ENCODE measurements at regions not wholly inside any gene's neighbourhood (a gene's known extent, or its start where the extent isn't known, plus 50 kb on each side); places are given as distances from the start of the nearest gene placed in this dataset.

GRCh38 chr18:71878226-71878625, 665.9 kb downstream of the CBLN2 start:
- in situ Hi-C loops (cut with MboI; ENCODE audit: low sequenced_read_pairs in 4 of 4) (no loop called here), intact Hi-C loops (cut with DNase I; ENCODE audit: low total_unique reads) (no loop called here)
- H3K4me3 ChIP-seq, result no peak overlapping the region
- DNase-seq, result no peak
- H3K9me3 ChIP-seq, result no peaks in the 10 kb centered on the region
- ATAC-seq, result no peak
- H3K27ac ChIP-seq, result no peak overlapping the region
- H3K27me3 ChIP-seq, result no peaks in the 10 kb centered on the region
- no peaks in the 10 kb centered on the region for H3K36me3 ChIP-seq
- H3K4me1 ChIP-seq, result no peaks in the 10 kb centered on the region
- TF ChIP-seq CTCF (IDR thresholded peaks at IDR 0.05 in 4 of 5, conservative IDR thresholded peaks at IDR 0.05 in 1 of 5) (no peak), POLR2A (IDR thresholded peaks at IDR 0.05) (no peak)

- Histone ChIP-seq H3K27ac (no peak overlapping the region), H3K27me3 (no peaks in the 10 kb centered on the region), H3K9me3 (no peaks in the 10 kb centered on the region), H3K4me3 (no peak overlapping the region), H3K36me3 (no peaks in the 10 kb centered on the region), H3K4me1 (no peaks in the 10 kb centered on the region)
- no peak for ATAC-seq
- TF ChIP-seq CTCF (IDR thresholded peaks at IDR 0.05 in 4 of 5, conservative IDR thresholded peaks at IDR 0.05 in 1 of 5), result no peak
- no peak for TF ChIP-seq POLR2A (IDR thresholded peaks at IDR 0.05)
- intact Hi-C loops (cut with DNase I; ENCODE audit: low total_unique reads), result no loop called here
- DNase-seq, result no peak
- in situ Hi-C loops (cut with MboI; ENCODE audit: low sequenced_read_pairs in 4 of 4), result loop anchor here in 1 of 4 donors (25.0 kb wide), 1 partner anchor 89 kb away; no protein-coding TSS in a partner anchor
Measured at GRCh38 chr18:71873695-71874094, 670.4 kb downstream of the CBLN2 start.

- Histone ChIP-seq H3K36me3 (no peaks in the 10 kb centered on the region), H3K9me3 (no peaks in the 10 kb centered on the region), H3K27ac (no peak overlapping the region), H3K4me3 (no peak overlapping the region), H3K4me1 (no peaks in the 10 kb centered on the region), H3K27me3 (no peaks in the 10 kb centered on the region)
- in situ Hi-C loops (cut with MboI; ENCODE audit: low sequenced_read_pairs in 4 of 4), result loop anchor here in 1 of 4 donors (25.0 kb wide), 1 partner anchor 96 kb away; no protein-coding TSS in a partner anchor
- TF ChIP-seq POLR2A (IDR thresholded peaks at IDR 0.05) (no peak), CTCF (IDR thresholded peaks at IDR 0.05 in 4 of 5, conservative IDR thresholded peaks at IDR 0.05 in 1 of 5) (no peak)
- no peak for DNase-seq
- intact Hi-C loops (cut with DNase I; ENCODE audit: low total_unique reads), result no loop called here
- no peak for ATAC-seq
Measured at GRCh38 chr18:71865888-71866287, 678.3 kb downstream of the CBLN2 start.

- ATAC-seq, result no peak
- TF ChIP-seq POLR2A (IDR thresholded peaks at IDR 0.05) (no peak), CTCF (IDR thresholded peaks at IDR 0.05 in 4 of 5, conservative IDR thresholded peaks at IDR 0.05 in 1 of 5) (no peak)
- Histone ChIP-seq H3K27me3 (no peaks in the 10 kb centered on the region), H3K27ac (no peak overlapping the region), H3K9me3 (no peaks in the 10 kb centered on the region), H3K36me3 (no peaks in the 10 kb centered on the region), H3K4me1 (no peaks in the 10 kb centered on the region), H3K4me3 (no peak overlapping the region)
- no peak for DNase-seq
- in situ Hi-C loops (cut with MboI; ENCODE audit: low sequenced_read_pairs in 4 of 4), result loop anchor here in 1 of 4 donors (25.0 kb wide), 1 partner anchor 112 kb away; no protein-coding TSS in a partner anchor
- intact Hi-C loops (cut with DNase I; ENCODE audit: low total_unique reads), result no loop called here
Measured at GRCh38 chr18:71850602-71851001, 693.5 kb downstream of the CBLN2 start.

GRCh38 chr18:71849407-71849806, 694.7 kb downstream of the CBLN2 start:
- intact Hi-C loops (cut with DNase I; ENCODE audit: low total_unique reads) (no loop called here), in situ Hi-C loops (cut with MboI; ENCODE audit: low sequenced_read_pairs in 4 of 4) (no loop called here)
- H3K36me3 ChIP-seq, result no peaks in the 10 kb centered on the region
- no peak for DNase-seq
- no peaks in the 10 kb centered on the region for H3K9me3 ChIP-seq
- H3K27me3 ChIP-seq, result no peaks in the 10 kb centered on the region
- no peak overlapping the region for H3K4me3 ChIP-seq
- TF ChIP-seq CTCF (IDR thresholded peaks at IDR 0.05 in 4 of 5, conservative IDR thresholded peaks at IDR 0.05 in 1 of 5) (no peak), POLR2A (IDR thresholded peaks at IDR 0.05) (no peak)
- no peak overlapping the region for H3K27ac ChIP-seq
- no peak for ATAC-seq
- no peaks in the 10 kb centered on the region for H3K4me1 ChIP-seq
